ENCODE measurements at regions not wholly inside any gene's neighbourhood (a gene's known extent, or its start where the extent isn't known, plus 50 kb on each side); places are given as distances from the start of the nearest gene placed in this dataset.

DNA sequence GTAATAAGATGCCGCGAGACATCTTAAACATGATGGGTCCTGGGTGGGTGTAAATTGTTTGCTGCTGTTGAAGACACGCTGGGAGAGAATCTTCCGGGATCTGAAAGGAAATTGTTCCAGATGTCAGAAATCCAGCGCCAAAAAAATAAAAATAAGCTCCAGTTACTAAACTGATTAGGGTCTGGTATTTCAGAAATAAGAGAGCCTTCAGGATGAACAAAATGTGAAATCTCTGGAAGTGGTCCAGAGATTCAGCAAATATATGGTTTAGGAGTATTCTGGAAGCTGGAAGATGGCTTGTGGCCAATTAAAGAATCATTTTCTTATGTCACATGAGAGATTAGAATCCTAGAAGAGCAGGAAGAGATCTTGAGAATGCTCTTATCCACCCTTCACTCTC, 75.8 kb upstream of the NHS start:
- Histone ChIP-seq H3K9me3 (ENCODE audit: low read length) (no peaks in the 10 kb centered on the region), H4K20me1 (ENCODE audit: low read length) (no peaks in the 10 kb centered on the region), H3K27ac (ENCODE audit: low read length) (no peak overlapping the region), H3K4me2 (ENCODE audit: low read length) (no peak overlapping the region), H3K4me1 (ENCODE audit: insufficient read depth, low read length) (no peaks in the 10 kb centered on the region), H3K9ac (ENCODE audit: low read length) (no peak overlapping the region), H3K27me3 (ENCODE audit: low read length) (no peaks in the 10 kb centered on the region), H2AFZ (ENCODE audit: low read length) (no peak overlapping the region), H3K79me2 (ENCODE audit: low read length) (no peaks in the 10 kb centered on the region), H3K9me2 (replicated peaks; ENCODE audit: low read length) (no peaks in the 10 kb centered on the region), H3K36me3 (ENCODE audit: low read depth, low read length) (no peaks in the 10 kb centered on the region), H3K4me3 (ENCODE audit: low read length) (no peak overlapping the region), H3F3A (ENCODE audit: low read length, unreplicated experiment) (no peaks in the 10 kb centered on the region)
- DNase-seq (no peak), ATAC-seq (no peak)
- intact Hi-C loops (cut with micrococcal nuclease): no loop called here
- ChIA-PET CTCF (no interaction called here), POLR2A (ENCODE audit: unreplicated experiment) (no interaction called here)
- TF ChIP-seq CTCF (conservative IDR thresholded peaks at IDR 0.05; ENCODE audit: low read depth, low read length) (no peak), EZH2 (IDR thresholded peaks at IDR 0.05; ENCODE audit: low read length, unreplicated experiment) (no peak), EZH2phosphoT487 (IDR thresholded peaks at IDR 0.05; ENCODE audit: borderline replicate concordance, low read length) (no peak)
- no TSS peak for BruUV-seq (replicated peaks)

DNA sequence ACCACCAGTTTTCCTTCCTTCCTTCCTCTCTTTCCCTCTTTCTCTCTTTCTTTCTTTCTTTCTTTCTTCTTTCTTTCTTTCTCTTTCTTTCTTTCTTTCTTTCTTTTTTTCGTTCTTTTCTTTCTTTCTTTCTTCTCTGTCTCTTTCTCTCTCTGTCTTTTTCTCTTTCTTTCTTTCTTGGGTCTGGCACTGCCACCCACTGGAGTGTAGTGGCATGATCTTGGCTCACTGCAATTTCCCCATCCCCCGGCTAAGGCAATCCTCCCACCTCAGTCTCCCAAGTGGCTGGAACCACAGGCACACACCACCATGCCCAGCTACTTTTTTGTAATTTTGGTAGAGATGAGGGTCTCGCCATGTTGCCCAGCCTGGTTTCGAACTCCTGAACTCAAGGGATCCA, 51.6 kb upstream of the NHS start:
- H3F3A ChIP-seq (ENCODE audit: low read length, unreplicated experiment): no peaks in the 10 kb centered on the region
- ATAC-seq (no peak), DNase-seq (peak; percentile 9)
- H3K36me3 ChIP-seq (ENCODE audit: low read depth, low read length): no peaks in the 10 kb centered on the region
- no TSS peak for BruUV-seq (replicated peaks)
- no peak overlapping the region for H3K9ac ChIP-seq (ENCODE audit: low read length)
- no peak overlapping the region for H3K4me3 ChIP-seq (ENCODE audit: low read length)
- H3K9me3 ChIP-seq (ENCODE audit: low read length): no peaks in the 10 kb centered on the region
- CTCF ChIA-PET: no interaction called here
- H3K4me1 ChIP-seq (ENCODE audit: insufficient read depth, low read length): no peaks in the 10 kb centered on the region
- POLR2A ChIA-PET (ENCODE audit: unreplicated experiment): no interaction called here
- peak; percentile 47 for TF ChIP-seq CTCF (conservative IDR thresholded peaks at IDR 0.05; ENCODE audit: low read depth, low read length)
- no peak for TF ChIP-seq EZH2phosphoT487 (IDR thresholded peaks at IDR 0.05; ENCODE audit: borderline replicate concordance, low read length)
- TF ChIP-seq EZH2 (IDR thresholded peaks at IDR 0.05; ENCODE audit: low read length, unreplicated experiment): no peak
- H3K4me2 ChIP-seq (ENCODE audit: low read length): no peak overlapping the region
- no peaks in the 10 kb centered on the region for H4K20me1 ChIP-seq (ENCODE audit: low read length)
- H2AFZ ChIP-seq (ENCODE audit: low read length): no peak overlapping the region
- intact Hi-C loops (cut with micrococcal nuclease): no loop called here
- no peaks in the 10 kb centered on the region for H3K27me3 ChIP-seq (ENCODE audit: low read length)
- no peak overlapping the region for H3K27ac ChIP-seq (ENCODE audit: low read length)
- no peaks in the 10 kb centered on the region for H3K79me2 ChIP-seq (ENCODE audit: low read length)
- no peaks in the 10 kb centered on the region for H3K9me2 ChIP-seq (replicated peaks; ENCODE audit: low read length)

All from PC-3 (cell line).